Prostate gland (tissue), 2 donors: ENCODE measurements at regions not wholly inside any gene's neighbourhood (a gene's known extent, or its start where the extent isn't known, plus 50 kb on each side); places are given as distances from the start of the nearest gene placed in this dataset.

Experiments
- DNase-seq: peaks from one replicate; pipeline ENCODE4 v3.0.0-alpha.2; 2019; ENCODE audit warnings: low spot score
- H3K27ac ChIP-seq, 2 donors: fragments of 200-600 bp; sonication (generic); 2 replicates each; pipeline ENCODE4 v1.5.1; 2017 to 2019
- H3K27me3 ChIP-seq: fragments of 200-600 bp; sonication (generic); replicated peaks from 2 replicates; pipeline ENCODE4 v1.5.1; 2019; ENCODE audit not compliant: insufficient read depth
- H3K36me3 ChIP-seq, 2 donors: fragments of 200-600 bp; sonication (generic); 1 replicate in 1 of 2; 2 replicates in 1 of 2; pipeline versions ENCODE4 v1.5.1 to v1.8.1; 2017 to 2019
- H3K4me1 ChIP-seq: fragments of 200-600 bp; sonication (generic); replicated peaks from 2 replicates; pipeline ENCODE4 v1.5.1; 2019
- H3K4me3 ChIP-seq, 2 donors: fragments of 200-600 bp; sonication (generic); 2 replicates each; pipeline ENCODE4 v1.5.1; 2017 to 2019
- H3K9me3 ChIP-seq: fragments of 200-600 bp; sonication (generic); 2 replicates; pipeline ENCODE4 v1.5.1; 2017
- POLR2A ChIP-seq: fragments of 450-650 bp; IDR thresholded peaks from one replicate; pipeline ENCODE4 v1.6.1; 2016; ENCODE audit warnings: antibody characterized with exemption, mild to moderate bottlenecking
- POLR2AphosphoS5 ChIP-seq: sonication (generic); formaldehyde crosslinking; IDR thresholded peaks from one replicate; pipeline ENCODE4 v1.6.1; 2017; ENCODE audit warnings: antibody characterized with exemption
- WGBS: methylation state at CpG from one replicate; pipeline ENCODE4 v1.1.5; 2018; 5-methylcytosine and 5-hydroxymethylcytosine counted together
- intact Hi-C: fragments of 100-400 bp; cut with DNase I; formaldehyde crosslinking; loops from one replicate; pipeline ENCODE4 v1.14.2; 2022
- TF ChIP-seq, protein P1 (sequence below), 4 experiments: fragments of 200-600 bp in 2 of 4; fragments of 450-650 bp in 2 of 4; sonication (generic) in 2 of 4; IDR thresholded peaks; 1 replicate in 3 of 4; 2 replicates in 1 of 4; pipeline ENCODE4 v1.5.1; 2016 to 2019; ENCODE audit warnings: antibody characterized with exemption in 4 of 4, mild to moderate bottlenecking in 2 of 4, moderate library complexity in 2 of 4

DNA sequence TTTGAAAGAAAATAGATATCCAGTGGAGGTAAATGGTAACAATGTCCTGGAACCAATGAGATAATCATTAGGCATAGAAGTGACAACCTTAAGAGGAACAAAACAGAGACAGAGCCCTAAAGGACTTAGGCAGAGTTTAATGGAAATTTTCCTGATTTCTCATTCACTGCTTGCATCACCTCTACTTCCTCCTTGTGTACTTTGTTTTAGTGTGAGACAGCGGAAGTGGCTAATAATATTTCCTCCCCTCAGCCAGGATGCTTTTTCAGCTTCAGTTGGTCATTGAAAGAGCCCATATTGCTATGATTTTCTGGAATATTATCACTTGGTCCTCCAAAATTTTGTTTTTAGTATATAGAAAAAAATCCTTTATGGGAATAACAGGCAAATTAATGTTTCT, 153.4 kb upstream of the MPDZ start:
- Histone ChIP-seq H3K27ac (no peak overlapping the region), H3K4me1 (no peaks in the 10 kb centered on the region), H3K27me3 (no peaks in the 10 kb centered on the region), H3K9me3 (no peaks in the 10 kb centered on the region), H3K4me3 (no peak overlapping the region), H3K36me3 (no peaks in the 10 kb centered on the region)
- DNase-seq: no peak
- 85% methylated on average over 1 of the region's 1 CpG for WGBS
- TF ChIP-seq POLR2A (no peak), POLR2AphosphoS5 (no peak)
- TF ChIP-seq, protein P1, sequence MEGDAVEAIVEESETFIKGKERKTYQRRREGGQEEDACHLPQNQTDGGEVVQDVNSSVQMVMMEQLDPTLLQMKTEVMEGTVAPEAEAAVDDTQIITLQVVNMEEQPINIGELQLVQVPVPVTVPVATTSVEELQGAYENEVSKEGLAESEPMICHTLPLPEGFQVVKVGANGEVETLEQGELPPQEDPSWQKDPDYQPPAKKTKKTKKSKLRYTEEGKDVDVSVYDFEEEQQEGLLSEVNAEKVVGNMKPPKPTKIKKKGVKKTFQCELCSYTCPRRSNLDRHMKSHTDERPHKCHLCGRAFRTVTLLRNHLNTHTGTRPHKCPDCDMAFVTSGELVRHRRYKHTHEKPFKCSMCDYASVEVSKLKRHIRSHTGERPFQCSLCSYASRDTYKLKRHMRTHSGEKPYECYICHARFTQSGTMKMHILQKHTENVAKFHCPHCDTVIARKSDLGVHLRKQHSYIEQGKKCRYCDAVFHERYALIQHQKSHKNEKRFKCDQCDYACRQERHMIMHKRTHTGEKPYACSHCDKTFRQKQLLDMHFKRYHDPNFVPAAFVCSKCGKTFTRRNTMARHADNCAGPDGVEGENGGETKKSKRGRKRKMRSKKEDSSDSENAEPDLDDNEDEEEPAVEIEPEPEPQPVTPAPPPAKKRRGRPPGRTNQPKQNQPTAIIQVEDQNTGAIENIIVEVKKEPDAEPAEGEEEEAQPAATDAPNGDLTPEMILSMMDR (IDR thresholded peaks at IDR 0.05): no peak
- intact Hi-C loops: no loop called here

DNA sequence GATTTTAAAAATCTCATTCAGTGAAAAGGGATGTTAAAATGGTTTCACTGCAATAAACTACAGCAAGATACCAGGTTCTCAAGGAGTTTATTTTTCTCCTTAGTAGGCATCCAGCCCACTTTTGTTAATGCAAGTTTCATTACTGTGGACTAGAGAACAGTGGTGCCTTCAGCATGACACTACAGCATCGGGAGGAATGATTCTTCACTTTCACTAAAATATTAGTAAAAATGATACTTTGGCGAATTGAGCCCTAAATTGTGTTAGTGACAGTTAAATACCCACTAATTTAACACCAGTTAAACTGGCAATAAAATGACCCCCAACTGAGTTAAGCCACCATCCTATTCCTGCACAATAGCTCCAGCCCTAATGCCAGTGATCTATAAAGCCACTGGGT, 152.2 kb upstream of the MPDZ start:
- TF ChIP-seq POLR2AphosphoS5: no peak
- TF ChIP-seq, protein P1 (IDR thresholded peaks at IDR 0.05): no peak
- no peak for TF ChIP-seq POLR2A
- no peaks in the 10 kb centered on the region for H3K36me3 ChIP-seq
- WGBS: 92% methylated on average over 2 of the region's 2 CpGs
- no peaks in the 10 kb centered on the region for H3K27me3 ChIP-seq
- no peak overlapping the region for H3K4me3 ChIP-seq
- H3K4me1 ChIP-seq: no peaks in the 10 kb centered on the region
- no peak for DNase-seq
- no peaks in the 10 kb centered on the region for H3K9me3 ChIP-seq
- H3K27ac ChIP-seq: no peak overlapping the region
- intact Hi-C loops: no loop called here

GRCh38 chr9:13431222-13431536, 151.7 kb upstream of the MPDZ start:
- Histone ChIP-seq H3K27me3 (no peaks in the 10 kb centered on the region), H3K4me3 (no peak overlapping the region), H3K36me3 (no peaks in the 10 kb centered on the region), H3K9me3 (no peaks in the 10 kb centered on the region), H3K27ac (no peak overlapping the region), H3K4me1 (no peaks in the 10 kb centered on the region)
- DNase-seq: no peak
- 91% methylated on average over 6 of the region's 6 CpGs for WGBS
- intact Hi-C loops: no loop called here
- TF ChIP-seq, protein P1 (IDR thresholded peaks at IDR 0.05): no peak
- TF ChIP-seq POLR2A: no peak
- TF ChIP-seq POLR2AphosphoS5: no peak

DNA sequence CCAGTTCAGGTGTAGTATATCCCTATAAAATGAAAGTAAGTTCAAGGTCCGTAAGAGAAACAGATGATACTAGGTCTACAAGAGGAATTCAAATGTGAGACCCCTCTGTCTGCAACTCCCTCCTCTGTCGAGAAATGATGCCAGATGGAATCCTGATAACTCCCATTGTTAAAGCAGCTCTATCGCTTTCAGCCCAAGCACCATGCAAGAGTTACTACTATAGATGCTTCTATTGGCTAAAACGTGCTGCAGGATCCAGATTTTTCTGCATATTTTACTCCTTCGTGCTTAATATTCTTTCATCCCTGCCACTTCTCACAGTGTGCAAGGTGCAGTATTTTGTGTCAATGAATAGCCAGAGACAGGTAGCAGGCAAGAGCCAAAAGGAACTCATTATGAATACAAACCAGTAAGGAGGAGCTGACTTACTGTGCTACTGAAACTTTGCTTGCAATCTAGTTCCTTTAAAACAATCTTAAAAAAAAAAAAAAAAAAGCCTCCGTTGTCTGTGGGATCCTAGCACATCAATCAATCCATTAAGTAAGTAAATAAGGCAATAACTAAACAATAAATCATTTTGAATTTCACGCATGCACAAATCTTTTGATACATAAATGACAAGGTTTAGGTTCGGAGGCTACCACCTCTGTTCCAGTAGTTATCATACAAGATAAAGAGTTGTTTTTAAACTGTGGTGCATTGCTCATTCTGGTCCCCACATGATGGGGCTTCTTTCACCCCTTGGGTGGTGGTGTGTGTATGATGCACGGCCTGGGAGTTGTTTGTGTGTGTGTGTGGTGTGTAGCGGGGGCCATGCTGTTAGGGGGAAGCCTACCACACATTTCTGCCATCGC, 151.1 kb upstream of the MPDZ start:
- Histone ChIP-seq H3K36me3 (no peaks in the 10 kb centered on the region), H3K4me3 (no peak overlapping the region), H3K27me3 (no peaks in the 10 kb centered on the region), H3K4me1 (no peaks in the 10 kb centered on the region), H3K27ac (no peak overlapping the region), H3K9me3 (no peaks in the 10 kb centered on the region)
- TF ChIP-seq POLR2A (no peak), POLR2AphosphoS5 (no peak)
- TF ChIP-seq, protein P1 (IDR thresholded peaks at IDR 0.05): no peak
- intact Hi-C loops: no loop called here
- DNase-seq: no peak
- 71% methylated on average over 11 of the region's 11 CpGs for WGBS
